GM18499 (cell line): ENCODE measurements at regions not wholly inside any gene's neighbourhood (a gene's known extent, or its start where the extent isn't known, plus 50 kb on each side); places are given as distances from the start of the nearest gene placed in this dataset.
"Not testable (repeated sequence)": the region's sequence is repeated elsewhere in the genome, so short reads cannot be mapped to it uniquely, and the experiment has no call there.

ENCODE experiments used
- ATAC-seq: cut with Tn5 transposase; IDR thresholded peaks from one replicate; pipeline ENCODE4 v1.9.1; 2021; ENCODE audit warnings: moderate number of reproducible peaks; ENCODE audit not compliant: insufficient read depth, unreplicated experiment

- ATAC-seq, result no peak
Observed at GRCh38 chr4:123200051-123200940, 196.3 kb upstream of the SPRY1 start.

DNA sequence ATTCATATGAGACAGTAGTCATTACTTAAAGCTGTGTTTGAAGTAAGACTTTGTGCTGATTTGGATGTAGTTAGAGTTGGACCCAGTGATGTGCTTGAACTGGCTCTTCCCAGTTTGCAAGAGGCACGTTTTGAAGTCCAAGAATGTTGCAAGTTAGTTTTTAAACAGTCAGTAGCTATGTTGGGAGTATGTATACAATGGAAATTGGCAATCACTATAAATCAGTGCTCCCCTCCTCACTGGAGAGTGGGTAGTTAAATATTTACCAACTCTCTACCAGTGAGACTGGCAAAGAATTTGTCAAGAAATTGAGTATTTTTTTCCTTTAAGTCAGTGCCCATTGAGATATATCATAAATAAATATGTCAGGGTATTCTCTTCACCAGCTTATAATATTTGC, 191.9 kb upstream of the SPRY1 start:
- no peak for ATAC-seq

- no peak for ATAC-seq
Observed at GRCh38 chr4:123206016-123206415, 190.6 kb upstream of the SPRY1 start.

DNA sequence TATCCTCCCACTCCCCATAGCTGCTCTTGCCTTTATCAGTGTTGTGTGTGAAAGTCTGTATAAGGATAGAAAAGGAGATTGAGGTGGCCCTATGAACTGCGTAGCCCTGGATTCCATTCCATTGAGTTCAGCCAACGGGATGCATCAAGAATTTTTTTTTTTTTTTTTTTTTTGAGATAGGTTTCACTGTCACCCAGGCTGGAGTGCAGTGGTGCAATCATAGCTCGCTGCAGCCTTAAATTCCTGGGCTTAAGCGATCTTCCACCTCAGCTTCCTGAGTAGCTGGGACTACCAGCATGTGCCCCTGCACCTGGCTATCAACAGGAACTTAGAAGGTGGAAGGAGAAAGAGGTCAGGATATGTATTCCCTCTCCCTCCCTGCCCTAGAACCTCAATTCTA, 187.2 kb upstream of the SPRY1 start:
- no peak for ATAC-seq

DNA sequence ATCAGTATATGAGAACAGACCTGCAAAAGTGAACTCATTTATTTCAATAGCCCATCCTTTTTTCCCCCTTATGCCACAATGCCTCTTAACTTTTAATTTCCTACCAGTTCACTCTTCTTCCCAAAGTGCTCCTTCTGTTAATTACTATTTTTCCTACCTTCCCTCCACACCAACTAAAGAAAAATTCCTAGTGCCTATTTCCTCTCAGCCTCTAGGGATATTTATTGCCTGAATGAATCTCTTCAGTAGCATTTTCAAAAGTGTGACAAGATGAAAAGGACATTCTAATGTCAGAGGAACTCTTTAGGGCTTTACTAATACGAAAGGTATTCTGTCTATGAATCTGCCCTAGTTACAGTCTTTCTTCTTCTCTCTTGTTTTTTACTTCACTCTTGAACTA, 181.1 kb upstream of the SPRY1 start:
- ATAC-seq, result no peak

DNA sequence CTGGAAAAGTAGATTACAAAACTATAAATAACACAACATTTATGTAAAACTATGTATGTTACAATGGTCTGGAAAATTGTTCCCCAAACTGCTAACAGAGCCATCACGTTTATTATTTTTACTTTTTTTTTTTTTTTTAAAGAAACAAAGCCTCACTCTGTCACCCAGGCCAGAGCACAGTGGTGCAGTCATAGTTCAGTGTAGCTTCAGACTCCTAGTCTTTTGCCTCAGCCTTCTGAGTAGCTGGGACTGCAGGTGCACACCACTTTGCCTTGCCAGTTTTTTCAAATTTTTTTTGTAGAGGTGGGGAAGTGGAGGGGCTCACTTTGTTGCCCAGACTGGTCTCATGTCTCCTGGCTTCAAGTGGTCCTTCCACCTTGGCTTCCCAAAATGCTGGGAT, 180.1 kb upstream of the SPRY1 start:
- ATAC-seq, result no peak

DNA sequence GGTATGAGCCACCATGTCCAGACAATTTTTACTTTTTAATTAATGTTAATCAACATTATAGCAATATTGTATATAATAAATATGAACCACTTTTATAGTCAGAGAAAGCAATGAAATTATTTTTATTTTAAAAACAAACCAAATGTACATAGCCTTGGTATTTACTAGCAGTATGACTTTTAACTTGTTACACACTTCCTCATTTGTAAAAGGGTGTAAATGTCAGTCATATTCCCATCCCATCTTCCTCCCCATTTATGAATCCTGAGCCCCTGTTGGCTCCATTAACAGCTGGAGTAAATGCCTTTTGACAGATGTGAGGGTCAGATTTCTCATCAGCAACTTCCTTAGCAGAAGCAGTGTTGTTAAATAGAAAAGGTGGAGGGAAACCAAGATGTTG, 179.6 kb upstream of the SPRY1 start:
- no peak for ATAC-seq

DNA sequence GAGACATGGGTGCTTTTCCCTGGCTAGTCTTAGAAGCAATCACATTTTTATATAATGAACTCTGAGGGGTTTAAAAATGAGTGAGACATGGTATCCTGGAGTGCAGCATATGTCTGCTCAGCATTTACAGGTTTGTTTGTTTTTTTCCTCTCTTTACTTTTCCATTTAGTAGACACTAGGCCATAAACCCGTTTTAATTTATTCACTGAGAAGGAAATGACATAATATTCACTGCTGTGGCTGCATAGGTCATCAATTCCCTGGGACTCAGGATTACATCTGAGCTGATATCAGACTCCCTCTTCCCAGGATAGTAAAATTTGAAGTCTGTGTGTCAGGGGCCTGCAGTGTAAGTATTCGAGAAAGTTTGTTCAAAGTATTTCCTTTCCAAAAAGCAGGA, 178.9 kb upstream of the SPRY1 start:
- ATAC-seq, result no peak

DNA sequence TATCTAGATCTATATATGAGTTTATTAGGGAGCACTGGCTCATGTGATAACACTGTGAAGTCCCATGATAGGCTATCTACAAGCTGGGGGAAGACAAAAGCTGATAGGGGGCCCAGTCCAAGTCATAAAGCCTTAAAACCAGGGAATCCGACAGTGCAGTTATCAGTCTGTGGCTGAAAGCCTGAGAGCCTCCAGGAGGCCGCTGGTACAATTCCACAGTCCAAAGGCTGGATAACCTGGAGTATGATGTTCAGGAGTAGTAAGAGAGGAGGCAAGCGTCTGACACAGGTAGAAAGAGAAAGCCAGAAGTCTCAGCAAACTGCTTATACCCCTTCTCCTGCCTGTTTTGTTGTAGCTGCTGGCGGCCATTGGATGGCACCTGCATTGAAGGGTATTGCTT, 177.6 kb upstream of the SPRY1 start:
- no peak for ATAC-seq

DNA sequence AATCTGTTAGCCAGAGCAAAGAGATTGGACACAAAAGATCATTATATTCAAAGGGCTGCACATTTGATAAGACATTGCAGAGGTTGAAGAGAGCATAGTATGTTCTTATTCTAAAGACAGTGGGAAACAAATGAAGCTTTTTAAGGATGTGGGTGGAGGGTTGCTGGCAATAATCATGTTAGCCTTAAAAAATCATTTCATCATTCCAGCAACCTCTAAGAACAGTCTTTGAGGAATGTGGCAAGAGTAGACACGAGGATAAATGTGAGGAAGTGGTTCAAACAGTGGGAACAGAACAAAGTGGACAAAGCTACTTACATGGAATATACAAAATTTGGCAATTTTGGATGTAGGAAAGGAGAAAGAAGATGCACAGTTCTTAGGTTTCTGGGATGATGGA, 167.3 kb upstream of the SPRY1 start:
- ATAC-seq, result no peak

DNA sequence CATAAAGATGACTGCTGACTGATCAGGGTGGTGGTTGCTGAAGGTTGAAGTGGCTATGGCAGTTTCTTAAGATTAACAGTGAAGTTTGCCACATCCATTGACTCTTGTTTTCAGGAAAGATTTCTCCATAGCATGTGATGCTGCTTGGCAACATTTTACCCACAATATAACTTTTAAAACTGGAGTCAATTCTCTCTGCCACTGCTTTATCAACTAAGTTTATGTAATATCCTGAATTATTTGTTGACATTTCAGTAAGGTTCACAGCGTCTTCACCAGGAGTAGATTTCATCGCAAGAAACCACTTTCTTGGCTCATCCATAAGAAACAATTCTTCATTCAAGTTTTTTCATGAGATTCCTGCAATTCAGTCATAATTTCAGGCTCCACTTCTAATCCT, 166.5 kb upstream of the SPRY1 start:
- no peak for ATAC-seq

DNA sequence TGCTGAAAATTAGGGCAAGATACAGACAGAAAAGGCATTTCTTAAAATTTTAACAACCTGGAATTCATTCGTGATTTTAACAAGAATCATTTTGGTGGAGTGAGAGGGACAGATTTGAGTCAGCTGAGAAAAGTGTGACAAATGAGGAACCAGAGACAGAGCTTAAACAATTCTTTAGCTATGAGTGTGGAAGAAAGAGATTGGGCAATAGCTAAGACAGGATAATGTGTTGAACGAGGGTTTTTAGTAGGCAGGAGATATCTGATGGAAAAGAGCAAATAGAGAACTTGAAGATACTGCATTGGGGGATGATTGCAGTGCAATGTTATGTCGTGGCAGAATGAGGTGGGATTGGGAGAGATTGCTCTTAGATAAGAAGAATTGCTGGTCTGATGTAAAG, 164.2 kb upstream of the SPRY1 start:
- ATAC-seq, result no peak

GRCh38 chr4:123233136-123233768, 163.3 kb upstream of the SPRY1 start:
- ATAC-seq, result no peak

- no peak for ATAC-seq
Observed at GRCh38 chr4:123234955-123235354, 161.6 kb upstream of the SPRY1 start.

DNA sequence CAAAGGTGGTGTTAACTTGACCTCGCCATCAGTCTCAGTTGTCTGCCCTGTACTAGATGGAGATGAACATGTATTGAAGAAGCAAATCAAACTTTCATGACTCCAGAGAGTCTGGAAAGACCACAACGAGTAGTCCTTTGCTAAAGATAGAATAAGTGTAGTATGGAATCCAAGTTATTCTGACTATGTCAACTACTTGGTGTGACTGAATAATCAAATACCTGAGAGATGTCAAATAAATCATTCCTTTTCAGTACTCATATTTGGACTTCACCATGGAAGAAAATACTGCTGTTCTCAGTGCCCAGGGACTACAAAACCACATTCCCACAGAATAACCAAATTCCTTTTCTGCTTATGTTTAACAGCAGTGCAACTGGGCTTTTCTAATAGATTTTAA, 161.2 kb upstream of the SPRY1 start:
- ATAC-seq, result no peak

DNA sequence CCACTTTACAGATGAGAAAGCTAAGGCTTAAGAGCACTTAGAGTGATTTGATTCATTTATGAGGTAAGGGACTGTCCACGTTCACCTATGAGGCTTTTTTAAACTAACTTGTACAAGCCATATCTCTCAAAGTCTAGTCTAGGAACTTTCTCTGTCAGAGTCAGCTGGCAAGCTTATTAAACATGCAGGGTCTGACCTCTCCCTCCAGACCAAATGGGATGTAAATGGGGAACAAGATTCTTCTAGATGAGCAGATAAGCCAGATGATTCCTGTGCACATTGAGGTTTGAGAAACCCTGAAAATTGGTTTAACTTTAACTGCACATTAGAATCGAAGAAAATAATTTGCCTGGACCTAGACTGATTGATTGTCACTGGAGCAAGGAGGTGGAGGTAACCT, 160.0 kb upstream of the SPRY1 start:
- ATAC-seq, result no peak

GRCh38 chr4:123240286-123240685, 156.3 kb upstream of the SPRY1 start:
- ATAC-seq, result not testable (repeated sequence)

GRCh38 chr4:123243220-123243619, 153.4 kb upstream of the SPRY1 start:
- ATAC-seq, result not testable (repeated sequence)

GRCh38 chr4:123244137-123244536, 152.5 kb upstream of the SPRY1 start:
- ATAC-seq, result no peak

DNA sequence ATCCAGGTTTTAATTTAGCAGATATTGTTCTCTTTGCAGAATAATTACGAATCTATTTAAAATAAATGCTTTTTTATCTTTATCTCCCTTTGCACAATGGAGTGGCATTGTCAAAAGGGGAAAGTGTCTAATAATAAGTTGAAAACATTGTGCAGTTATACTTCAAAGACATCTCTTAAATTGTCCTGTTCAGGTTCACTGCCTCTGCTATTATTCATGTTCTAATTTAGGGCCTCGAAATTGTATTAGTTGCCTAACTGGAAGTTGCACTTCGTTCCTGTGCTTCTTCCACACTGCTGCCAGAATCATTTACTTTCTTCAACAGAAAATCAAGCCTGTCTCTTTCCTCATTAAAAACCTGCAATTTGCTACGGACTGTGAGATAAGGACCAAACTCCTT, 150.5 kb upstream of the SPRY1 start:
- ATAC-seq, result no peak

- ATAC-seq, result no peak
Observed at GRCh38 chr4:123248085-123248659, 148.4 kb upstream of the SPRY1 start.

- no peak for ATAC-seq
Observed at GRCh38 chr4:123249821-123250220, 146.8 kb upstream of the SPRY1 start.
